SK-MEL-5 (cell line): ENCODE measurements at regions not wholly inside any gene's neighbourhood (a gene's known extent, or its start where the extent isn't known, plus 50 kb on each side); places are given as distances from the start of the nearest gene placed in this dataset.
"Not testable (repeated sequence)": the region's sequence is repeated elsewhere in the genome, so short reads cannot be mapped to it uniquely, and the experiment has no call there.

Experiments used
- DNase-seq: peaks from one replicate; pipeline ENCODE4 v3.0.0-alpha.2; 2016; ENCODE audit warnings: low read depth, low spot score
- in situ Hi-C: cut with HindIII; loops from 2 replicates; pipeline ENCODE4 v1.10.0; 2016; ENCODE audit warnings: low sequenced_read_pairs, high pct_unique_total_duplicates, low pct_unique_long_range_greater_than_20kb

DNA sequence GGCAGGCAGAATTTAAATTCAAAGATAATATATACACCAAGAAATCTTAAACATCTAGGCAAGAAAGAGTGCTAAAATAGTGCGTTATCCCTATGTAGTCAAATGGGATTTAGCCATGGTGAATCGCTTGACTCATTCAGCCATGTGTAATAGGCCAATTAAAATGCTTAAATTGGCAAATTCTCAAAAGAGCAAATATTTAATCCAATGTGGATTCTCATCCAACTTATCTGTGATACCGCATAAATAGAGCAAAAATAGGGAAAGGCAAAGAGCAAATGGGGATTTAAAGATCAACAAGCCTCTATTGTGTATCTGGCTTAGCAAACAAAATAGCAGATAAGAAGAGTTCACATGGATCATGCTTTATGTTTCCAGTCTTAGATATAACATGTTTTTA, 123.2 kb upstream of the RPRM start:
- in situ Hi-C loops, result no loop called here
- DNase-seq, result no peak

DNA sequence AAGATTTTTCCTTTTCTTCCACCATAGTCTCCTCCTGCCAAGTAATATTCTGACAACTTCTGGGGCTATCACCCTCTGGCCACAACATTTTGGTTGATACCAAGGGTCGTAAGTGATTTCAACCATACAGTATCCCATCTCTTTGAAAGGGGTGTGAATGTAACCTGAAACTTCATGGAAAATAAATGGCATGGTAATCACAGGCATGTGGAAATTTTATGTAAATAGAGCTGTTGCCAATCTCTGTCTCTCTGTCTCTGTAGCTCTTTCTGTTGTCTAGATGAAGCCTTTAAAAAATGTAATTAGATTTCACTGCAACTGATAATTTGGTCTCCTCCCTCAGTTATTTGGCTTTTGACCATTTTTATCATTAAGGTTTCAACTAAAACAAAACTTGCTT, 125.6 kb upstream of the RPRM start:
- in situ Hi-C loops, result no loop called here
- DNase-seq, result no peak

DNA sequence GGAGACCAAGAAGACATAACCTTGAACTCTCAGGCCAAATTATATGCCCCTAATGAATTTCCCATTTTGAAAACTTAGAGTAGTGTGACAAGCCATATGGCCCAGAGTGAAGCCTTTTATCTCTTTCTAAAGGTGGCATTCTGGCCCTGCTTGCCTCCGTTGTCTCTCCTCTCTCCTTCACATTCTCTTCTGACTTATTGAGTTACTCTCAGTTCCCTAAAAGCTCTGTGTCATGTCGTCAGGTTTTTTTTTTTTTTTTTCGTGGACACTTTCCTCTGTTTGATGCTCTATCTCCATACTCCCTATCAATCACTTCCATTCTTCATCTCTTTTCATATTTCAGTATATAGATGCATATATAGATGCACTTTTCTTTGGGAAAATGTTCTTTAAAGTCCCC, 128.1 kb upstream of the RPRM start:
- DNase-seq, result no peak
- in situ Hi-C loops, result no loop called here

DNA sequence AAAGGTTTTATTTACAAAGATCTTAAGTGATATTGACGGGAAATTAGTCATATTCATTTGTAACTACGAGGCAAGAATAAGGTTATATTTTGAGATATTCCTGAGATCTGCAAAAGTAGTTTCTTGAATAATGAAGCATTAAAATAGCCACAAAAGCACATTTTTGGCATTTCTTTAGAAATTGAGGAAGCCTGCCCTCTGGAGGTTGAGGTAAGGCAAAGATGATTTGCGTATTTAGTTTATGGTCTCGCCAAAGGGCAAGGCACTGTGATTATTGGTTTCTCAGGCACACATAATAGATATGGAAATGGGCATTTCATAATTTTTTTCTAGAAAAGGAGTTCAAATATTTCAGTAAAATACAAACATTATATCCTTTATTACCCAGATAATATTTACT, 143.7 kb upstream of the RPRM start:
- in situ Hi-C loops, result no loop called here

DNA sequence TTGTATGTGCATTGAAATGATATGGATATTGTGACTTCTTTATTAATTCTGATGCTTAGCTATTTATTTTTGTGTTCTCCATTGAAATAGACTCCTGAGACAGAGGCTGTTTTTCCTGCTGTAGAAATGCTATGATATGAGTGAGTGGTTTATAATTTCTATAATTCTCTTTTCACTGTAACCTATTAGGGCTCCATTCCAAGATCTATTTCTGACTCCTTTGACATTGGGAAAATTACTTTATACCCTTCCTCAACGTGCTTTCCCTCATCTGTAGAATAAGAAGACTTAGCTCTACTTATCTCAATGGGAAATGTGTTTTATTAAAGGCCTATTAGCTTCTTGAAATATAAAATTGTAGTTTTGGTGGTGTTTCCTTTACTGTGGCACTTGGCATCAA, 144.5 kb upstream of the RPRM start:
- in situ Hi-C loops, result no loop called here

More for the DNA sequence above, 143.7 kb upstream of the RPRM start:
- DNase-seq, result peak; percentile 6

DNA sequence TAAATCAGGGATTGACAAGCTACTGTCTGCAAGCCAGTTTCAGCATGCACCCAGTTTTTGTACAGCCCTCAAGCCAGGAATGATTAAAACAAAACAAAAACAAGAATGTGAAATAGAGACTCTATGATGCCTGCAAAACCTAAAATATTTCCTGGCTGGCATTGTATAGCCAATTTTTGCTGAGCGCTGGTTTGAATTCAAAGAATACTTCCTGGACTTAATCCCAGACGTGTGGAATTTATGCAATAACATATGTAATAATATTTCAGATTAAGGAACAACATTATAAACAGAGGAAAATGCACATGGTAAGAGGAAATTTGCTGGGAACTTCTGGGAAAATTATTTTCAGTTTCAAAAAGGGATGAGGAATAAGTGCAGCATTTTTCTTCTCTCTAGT, 148.1 kb upstream of the RPRM start:
- in situ Hi-C loops, result no loop called here
- no peak for DNase-seq

More for the DNA sequence above, 144.5 kb upstream of the RPRM start:
- DNase-seq, result no peak

DNA sequence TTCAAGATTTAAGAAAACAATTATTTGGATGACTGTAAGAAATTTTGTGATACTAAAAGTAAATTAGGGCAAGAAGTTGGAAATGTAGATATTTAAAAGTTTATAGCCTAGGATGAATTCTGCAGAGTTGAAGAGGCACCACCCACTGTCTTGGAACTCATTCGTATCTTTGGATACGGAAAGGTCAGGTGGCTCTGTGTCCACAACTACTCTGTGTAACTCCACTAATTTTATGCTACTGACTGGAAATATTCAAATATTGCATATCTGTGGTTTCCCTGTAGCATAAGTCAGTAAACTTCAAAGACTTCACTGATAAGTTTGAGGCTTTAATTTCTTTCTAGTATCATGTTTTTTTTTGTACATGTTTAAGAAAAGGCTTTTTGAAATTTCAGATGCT, 156.9 kb upstream of the RPRM start:
- in situ Hi-C loops, result no loop called here

DNA sequence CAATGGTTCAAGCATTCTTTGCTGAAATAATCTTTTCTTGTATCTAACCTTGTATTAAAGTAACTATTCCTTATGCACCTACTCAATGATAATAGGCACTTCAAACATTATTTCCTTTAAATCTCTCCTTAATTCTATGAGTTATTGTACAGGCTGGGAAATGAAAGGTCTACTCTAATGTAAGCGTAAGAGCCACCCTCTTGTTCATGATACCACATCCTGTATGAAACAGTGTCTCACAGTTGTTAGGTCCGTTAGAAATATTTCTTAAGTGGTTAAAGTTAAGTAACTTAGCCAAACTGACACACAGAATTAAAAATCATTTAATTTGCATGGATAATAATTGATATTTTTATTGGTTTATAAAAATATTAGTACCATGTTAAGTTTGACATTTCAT, 162.5 kb upstream of the RPRM start:
- in situ Hi-C loops, result no loop called here
- DNase-seq, result no peak

More for the DNA sequence above, 156.9 kb upstream of the RPRM start:
- DNase-seq, result no peak

DNA sequence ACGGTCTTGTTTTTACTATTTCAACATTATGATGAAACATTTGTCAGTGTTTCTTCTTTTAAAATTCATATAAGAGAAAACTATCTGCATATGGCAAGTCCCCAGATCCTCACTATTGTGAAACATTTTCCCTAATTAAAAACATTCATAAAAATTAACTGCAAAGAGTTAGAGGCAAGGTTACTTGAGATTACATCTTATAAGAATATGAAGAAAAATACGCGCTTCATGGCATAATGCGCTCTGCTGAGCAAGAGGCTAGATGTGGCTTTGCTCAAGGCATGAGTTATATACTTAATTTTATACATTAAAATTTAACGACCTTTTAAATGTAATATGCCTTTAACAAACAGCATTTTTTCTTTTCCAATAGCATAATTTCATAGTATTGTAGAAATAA, 166.4 kb upstream of the RPRM start:
- in situ Hi-C loops, result no loop called here
- DNase-seq, result no peak

DNA sequence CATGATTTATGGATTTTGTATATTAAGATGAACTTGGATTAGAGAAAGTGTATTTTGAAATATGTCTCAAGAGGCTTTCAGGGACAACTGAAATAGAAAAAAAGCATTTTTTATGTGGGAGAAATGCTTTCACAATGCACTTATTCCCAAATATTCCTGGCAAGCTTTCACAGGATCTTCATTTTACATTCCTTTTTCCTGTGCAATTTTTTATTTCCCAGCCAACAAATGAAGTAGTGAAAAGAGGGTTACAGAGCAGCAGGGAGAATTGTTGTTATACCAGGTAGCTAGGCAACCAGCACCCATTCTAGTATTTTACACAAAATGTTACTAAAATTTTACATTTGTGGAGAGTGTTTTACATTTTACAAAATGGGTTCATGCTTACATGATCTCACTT, 167.0 kb upstream of the RPRM start:
- in situ Hi-C loops, result no loop called here
- no peak for DNase-seq

DNA sequence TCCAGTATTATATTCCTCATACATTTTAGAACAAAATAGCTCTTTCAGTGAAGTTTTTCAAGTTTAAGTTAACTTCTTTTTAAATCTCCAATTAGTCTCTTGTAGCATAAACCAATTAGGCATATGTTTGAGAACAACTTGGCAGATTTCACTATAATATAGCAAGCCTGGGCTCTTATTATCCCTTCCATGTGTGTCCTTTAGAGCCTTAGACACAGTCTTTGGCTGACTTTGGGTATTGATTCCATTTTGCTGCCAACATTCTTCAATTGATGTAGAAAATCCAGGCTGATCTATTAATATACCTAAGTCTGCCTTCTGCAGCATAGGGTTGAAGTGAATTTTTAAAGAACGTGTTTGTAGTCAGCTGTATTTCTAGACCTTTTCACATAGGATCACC, 179.1 kb upstream of the RPRM start:
- in situ Hi-C loops, result no loop called here
- no peak for DNase-seq

DNA sequence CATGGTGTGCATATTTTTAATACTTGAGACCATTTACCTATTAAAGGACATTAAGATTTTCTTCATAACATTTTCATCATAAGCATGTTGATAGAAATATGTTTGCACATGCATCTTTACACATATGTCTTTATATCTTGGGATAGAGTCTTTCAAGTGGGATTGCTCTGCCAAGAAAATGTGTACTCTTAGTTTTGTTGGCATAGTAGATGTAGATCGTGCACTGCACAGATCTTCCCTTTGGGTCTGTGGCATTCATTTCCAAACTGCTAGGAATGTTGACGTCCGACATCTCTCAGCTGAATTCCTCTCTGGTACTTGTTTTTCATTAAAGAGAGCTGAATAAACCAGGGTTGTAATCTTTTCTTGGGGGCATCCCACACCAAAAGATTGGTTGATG, 183.2 kb upstream of the RPRM start:
- no peak for DNase-seq
- in situ Hi-C loops, result no loop called here

DNA sequence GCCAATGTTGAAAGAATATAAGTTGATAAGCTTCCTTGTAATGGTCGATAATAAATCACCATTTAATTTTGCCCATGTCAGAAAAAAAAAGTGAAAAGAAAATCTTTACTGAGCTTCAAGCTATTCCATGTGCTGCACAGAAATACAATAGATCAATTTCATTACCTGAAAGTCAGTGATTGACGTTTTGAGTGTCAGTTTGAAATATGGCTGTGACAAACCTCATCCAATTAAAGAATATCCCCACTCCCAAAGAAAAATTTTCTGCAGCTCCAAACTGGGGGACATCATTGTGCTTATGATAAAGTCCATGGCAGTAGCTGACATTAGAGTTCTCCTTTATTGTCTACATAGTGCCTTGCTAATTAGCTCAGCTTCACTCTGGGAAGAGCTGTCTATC, 184.8 kb upstream of the RPRM start:
- in situ Hi-C loops, result no loop called here
- DNase-seq, result no peak

DNA sequence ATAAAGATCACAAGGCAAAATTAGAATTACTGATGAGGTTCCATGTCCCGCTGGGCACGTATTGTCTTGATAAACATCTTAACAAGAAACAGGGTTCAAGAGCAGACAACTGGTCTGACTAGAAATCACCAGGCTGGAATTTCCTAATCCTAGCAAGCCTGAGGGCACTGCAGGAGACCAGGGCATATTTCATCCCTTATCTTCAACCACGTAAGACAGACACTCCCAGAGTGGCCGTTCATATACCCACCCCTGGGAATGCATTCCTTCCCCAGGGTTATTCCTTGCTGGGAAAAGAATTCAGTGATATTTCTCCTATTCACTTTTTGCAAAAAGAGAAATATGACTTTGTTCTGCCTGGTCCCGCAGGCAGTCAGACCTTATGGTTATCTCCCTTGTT, 185.4 kb upstream of the RPRM start:
- DNase-seq, in situ Hi-C loops: not testable (repeated sequence)

DNA sequence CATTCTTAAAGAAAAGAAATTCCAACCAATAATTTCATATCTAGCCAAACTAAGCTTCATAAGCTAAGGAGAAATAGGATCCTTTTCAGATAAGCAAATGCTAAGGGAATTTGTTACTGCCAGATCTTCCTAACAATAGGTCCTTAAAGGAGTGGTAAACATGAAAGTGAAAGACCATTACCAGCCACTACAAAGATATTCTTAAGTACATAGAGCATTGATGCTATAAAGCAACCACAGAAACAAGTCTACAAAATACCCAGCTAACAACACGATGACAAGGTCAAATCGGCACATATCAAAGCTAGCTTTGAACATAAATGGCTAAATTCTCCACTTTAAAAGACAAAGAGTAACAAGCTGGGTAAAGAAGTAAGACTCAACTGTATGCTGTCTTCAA, 188.9 kb upstream of the RPRM start:
- in situ Hi-C loops, result no loop called here
- no peak for DNase-seq

DNA sequence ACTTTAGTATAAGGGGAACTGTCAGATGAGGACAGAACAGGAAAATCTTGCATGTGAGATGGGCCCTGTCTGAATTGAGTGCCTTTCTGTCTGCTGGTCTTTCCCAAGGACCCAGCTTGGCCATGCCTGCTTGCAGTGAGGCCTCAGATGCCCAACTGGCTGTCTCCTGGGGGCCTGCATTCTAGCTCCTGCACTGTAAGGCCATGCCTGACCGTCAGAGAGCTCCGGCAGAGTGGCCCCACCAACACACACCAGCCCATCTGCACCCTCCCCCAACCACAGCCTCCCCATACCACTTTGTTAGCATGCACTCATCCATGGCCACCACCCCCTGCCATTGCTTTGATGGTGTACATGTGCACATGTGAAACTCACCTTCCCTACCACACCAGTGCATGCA, 190.4 kb upstream of the RPRM start:
- in situ Hi-C loops, result no loop called here
- DNase-seq, result no peak

DNA sequence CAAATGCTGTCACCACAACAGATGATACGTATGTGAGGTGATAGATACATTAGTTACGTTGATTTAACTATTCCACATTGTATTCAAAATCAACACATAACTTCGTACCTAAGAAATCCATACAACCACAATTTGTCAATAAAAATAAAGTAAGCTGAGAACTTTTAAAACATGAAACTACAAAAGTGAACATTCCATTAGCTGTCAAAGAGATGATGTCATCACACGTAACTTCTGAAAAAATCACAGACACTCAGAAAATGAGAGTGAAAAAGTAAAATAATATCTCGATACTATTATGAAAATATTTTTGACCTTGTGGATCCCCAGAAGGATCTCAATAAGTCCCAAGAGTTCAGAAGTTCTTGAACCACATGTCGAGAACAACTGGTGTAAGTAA, 161.6 kb upstream of the GALNT13 start:
- no peak for DNase-seq
- in situ Hi-C loops, result no loop called here

DNA sequence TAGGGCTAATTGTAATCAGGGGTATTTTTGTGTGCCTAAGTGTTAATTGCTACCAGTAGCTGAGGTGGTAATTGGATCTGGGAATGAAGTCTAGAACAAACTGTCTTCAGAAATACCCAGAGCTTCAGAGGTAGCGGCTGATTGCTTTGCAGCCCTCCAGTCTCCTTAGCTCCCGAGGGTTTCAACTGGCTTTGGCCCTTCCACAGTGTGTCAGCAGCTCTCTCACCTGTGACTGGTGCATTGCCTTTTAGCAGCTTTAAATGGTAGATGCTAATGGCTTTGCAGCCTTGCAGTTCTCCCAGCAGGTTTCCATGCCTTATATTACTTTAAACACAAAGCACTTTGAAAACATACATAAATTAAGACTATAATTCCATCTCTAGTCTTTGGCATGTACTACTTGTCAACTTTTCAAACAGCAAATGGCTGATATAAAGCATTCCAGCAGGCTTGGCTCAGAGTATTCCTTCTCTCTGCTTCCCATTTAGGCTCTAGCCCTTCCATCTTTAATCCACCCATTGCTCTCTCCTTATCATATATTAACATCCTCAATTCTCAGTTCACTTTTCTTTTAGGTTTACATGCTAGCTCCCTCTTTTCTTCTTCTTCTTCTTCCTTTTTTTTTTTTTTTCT, 156.4 kb upstream of the GALNT13 start:
- in situ Hi-C loops, result no loop called here

DNA sequence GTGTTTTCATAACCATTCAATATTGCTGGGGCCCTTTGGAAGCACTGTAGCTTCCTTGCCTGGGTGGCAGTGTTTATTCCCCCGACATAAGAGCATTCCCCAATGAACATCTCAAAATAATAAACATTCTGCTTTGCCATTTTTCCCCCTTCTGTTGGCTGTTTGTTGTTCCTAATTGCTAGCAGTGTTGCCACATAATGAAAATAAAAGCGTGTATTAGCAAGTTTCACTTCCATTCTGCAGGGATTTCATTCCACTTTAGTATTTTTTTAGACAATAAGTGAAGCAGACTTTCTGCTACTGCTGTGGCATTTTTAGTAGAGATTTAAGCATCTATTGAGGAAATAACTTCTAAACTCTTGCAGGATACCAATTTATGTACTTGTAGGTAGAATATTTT, 154.7 kb upstream of the GALNT13 start:
- no peak for DNase-seq
- in situ Hi-C loops, result no loop called here

More for the DNA sequence above, 156.4 kb upstream of the GALNT13 start:
- no peak for DNase-seq

DNA sequence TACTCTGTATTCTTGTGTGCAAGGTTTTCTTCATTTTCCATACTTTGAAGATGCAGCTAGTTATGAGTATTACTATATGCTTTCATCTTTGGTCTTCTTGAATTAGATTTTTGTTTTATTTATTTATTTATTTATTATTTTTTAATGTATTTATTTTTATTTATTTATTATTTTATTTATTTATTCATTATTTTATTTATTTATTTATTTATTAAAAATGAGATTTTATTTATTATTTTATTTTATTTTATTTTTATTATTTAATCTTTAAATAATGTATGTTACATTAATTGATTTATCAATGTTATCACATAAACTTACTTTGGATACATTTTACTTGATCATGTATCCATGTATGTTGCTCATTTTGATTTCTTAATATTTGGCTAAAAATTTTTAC, 132.3 kb upstream of the GALNT13 start:
- no peak for DNase-seq
- in situ Hi-C loops, result no loop called here
